NCI-H2227 treated with DMSO at 0.1 percent for 48 hours (cell line): ENCODE measurements at regions not wholly inside any gene's neighbourhood (a gene's known extent, or its start where the extent isn't known, plus 50 kb on each side); places are given as distances from the start of the nearest gene placed in this dataset.
"Not testable (repeated sequence)": the region's sequence is repeated elsewhere in the genome, so short reads cannot be mapped to it uniquely, and the experiment has no call there.

Experiments
- DNase-seq: peaks from one replicate; lab custom pipeline; 2025; lab: John Stamatoyannopoulos, UW

DNA sequence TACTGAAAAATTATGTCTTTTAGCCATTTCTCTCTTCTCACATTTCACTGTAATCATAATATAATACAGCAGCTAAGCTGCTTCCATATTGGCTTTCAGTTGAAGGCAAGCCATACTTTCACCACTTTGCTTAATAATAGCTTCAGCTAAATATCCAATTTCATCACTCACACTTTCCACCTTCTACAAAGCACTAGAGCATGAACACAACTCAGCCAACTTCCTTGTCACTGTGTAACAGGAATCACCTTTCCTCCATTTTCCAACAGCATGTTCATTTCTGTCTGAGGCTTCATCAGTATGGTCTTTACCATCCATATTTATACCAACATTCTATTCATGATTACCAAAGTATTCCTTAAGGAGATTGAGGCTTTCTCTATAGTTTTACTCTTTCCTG, 219.8 kb upstream of the CTSO start:
- DNase-seq, result no peak

DNA sequence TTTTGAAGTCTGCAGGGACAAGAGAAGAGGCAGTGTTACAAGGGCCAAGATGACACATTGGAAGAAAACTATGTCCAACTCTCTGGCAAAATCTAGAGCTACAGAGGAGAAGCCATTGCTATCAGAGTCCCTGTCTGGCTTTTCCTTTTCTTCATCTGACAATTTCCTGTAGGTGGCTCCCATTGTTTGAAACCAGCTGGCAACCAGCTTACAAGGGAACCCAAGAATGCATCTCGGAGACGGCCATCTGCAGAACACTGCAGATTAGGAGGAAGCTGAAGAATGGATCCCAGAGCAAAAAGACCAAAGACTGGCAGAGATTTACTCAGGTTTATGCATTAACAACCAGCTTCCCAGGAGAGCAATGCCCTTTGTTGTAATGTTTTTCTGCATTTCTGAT, 216.2 kb upstream of the CTSO start:
- no peak for DNase-seq

DNA sequence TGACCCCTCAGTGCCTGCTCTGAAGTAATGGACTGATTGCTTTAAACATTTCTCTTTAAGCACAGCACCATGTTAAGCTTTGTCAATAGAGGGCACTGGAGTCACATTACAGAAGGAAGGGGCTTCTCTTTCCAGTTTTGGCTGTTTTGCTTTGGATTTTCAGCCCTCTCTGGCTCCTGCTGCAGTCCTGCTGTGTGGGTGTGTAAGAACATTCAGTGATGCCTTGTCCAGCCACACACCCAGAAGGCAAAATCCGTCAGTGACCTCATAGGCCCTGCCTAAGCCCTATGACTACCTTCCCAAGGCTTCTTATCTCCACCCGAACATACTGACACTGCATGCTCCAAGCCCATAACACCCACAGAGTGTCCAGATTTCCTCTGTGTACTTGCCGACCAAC, 215.3 kb upstream of the CTSO start:
- DNase-seq, result peak; percentile 14

DNA sequence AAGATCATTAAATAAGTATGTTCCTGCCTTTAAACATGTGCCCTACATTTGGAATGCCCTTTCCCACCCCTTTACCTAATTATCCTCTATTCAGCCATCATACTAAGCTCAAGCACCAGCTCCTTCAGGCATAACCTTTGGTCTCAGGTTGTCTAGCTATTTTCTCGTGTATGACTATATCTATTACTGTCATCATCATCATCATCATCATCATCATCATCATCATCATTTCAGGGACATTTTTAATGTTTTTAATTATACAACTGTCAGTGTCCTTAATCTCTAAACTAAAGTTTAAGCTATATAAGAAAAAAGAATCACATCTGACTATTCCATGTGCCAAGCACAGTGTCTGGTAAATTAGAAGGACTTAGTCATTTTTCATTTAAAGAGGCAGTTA, 214.6 kb upstream of the CTSO start:
- DNase-seq, result no peak

DNA sequence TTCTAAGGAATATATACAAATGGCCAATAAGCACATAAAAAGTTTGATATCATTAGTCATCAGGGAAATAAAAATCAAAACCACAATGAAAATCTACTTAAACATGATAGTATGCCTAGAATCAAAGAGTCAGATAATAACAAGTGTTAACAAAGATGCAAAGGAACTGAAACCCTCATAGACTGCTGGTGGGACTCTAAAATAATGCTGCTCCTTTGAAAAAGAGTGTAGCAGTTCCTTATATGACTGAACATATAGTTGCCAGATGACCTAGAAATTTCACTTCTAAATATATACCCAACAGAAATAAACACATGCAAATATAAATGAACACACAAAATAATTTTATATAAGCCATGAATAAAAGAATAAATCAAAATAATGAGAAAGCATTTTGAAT, 205.1 kb upstream of the CTSO start:
- no peak for DNase-seq

DNA sequence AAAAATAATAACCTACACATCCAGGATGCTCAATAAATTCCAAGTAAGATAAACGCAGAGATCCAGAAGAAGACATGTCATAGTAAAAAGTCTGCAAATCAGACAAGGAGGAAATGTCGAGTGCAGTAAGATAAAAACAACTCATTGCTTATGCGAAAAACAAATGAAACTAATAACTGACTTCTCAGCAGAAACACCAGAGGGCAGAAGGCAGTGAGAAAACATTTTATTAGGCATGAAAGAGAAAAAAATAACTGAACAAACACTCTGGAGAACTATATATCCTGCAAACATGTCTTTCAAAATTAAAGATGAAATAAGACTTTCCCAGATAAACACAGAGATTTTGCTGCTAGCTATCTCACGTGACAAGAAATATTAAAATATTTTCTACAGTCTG, 201.3 kb upstream of the CTSO start:
- DNase-seq, result no peak

DNA sequence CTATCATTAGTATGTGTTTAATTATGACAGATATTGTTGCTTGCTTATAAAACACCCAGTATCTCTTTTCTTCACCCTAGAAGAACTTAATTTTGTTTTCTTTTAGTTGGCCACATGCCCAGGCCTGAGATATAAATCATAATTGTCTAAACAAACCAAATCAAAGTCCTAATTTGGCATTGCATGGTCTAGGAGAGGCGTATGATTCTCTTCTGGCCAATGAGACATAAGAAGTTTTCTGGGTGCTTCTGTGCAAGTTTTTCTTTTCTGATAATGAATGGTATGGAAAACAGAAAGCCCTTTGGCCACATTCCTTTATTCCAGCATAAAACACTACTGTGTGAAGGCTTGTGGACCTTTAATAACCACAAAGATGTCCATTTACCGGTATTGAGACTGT, 192.9 kb upstream of the CTSO start:
- peak; percentile 3 for DNase-seq

DNA sequence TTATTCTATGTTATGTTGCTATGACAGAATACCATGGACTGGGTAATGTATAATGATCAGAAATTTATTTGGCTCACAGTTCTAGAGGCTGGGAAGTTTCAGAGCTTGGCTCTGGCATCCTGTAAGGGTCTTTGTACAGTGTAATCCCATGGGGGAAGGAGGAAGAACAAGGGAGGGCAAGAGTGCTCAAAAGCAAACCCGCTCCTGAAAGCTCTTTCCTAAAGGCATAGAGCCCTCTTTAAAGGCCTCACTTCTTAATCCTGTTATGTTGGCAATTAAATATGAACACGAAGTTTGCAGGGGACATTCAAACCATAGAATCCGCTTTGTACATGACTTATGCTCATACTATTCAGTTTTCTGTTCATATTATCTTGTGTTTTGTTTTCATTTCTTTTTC, 191.3 kb upstream of the CTSO start:
- DNase-seq, result no peak

DNA sequence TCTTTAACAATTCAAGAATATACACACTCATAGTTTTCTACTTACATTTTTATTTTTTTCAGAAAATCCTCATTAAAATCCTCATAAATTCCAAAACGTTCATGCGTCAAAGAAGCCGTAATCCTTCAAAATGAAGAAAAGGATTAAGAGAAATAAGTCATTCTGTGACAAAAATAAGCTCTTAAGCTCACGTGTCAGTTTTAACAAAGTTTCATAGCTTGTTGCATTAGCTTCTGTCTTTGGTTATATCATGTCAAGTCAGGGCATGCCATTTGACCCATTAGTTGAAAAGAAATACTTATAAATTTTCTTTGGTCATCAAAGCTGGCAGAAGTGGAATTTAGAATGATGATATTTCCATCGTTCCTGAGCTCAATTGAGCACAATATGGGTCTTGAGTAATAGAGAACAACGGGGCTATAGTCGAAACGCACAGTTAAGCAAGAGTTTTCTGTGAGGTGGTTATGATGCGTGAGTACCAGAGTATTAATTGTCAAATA, 185.2 kb upstream of the CTSO start:
- DNase-seq, result no peak

DNA sequence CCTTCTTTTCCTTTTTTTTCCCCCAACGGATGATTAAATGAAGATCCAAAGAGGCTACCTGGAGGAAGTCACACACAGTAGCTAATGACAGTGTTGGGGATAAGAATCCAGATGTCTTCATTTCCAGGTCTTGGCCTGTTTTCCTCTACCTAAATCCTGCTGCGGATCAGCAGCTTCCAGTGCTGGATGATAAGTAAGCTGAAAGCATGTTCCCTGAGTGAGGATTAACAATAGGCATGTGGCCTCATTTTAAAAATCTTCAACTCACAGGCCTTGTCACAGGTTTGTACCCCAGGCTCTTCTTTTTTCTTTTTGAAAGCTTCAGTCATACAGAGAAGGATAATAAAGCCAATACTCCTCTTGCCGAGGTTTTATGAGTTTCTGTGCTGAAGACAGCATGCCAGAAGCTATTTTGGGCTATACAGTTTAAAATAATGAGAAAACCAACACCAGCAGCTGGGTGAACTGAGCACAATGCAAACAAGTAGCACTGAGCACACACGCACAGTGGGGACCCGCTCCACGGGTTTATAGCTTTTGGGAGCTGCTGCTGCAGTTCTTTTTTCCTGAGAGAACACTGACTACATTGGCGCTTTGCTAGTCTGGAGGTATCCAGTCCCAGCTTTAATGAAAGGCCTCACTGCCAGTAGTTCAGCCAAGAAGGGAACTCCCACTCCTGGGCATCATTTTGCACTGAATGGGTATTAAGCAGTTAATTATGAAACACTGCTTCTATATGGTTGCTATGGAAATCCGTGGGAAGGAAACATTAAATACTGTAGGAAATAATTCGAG, 184.2 kb upstream of the CTSO start:
- peak; percentile 45 for DNase-seq

DNA sequence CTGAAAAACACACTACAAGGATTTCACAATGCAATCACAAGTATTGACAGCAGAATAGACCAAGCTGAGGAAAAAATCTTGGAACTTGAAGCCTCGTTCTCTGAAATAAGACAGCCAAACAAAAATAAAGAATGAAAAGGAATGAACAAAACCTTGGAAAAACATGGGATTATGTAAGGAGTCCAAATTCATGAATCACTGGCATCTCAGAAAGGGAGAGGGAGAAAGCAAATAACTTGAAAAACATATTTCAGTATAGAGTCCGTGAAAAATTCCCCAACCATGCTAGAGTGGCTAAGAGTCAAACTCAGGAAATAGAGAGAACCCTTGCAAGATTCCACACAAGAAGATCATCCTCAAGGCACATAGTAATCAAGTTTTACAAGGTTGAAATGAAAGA, 178.5 kb upstream of the CTSO start:
- DNase-seq, result no peak

DNA sequence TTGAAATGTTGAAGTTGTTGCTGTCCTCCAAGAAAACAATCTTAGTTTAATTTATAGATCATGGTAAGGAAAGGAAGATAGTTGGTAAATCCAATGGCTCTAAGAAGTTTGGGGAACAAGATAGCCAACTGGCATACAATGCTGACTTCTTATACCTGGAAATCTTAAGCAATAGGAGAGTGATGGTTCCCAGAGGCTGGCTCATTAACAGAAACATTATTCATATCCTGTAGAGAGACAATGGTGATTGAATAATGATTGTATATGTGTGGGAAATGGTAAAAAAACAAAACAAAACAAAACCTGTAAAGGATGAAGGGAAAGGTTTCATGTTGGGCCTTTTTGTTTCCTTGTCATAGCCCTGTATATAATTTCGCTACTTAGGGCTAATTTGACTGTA, 174.9 kb upstream of the CTSO start:
- no peak for DNase-seq

DNA sequence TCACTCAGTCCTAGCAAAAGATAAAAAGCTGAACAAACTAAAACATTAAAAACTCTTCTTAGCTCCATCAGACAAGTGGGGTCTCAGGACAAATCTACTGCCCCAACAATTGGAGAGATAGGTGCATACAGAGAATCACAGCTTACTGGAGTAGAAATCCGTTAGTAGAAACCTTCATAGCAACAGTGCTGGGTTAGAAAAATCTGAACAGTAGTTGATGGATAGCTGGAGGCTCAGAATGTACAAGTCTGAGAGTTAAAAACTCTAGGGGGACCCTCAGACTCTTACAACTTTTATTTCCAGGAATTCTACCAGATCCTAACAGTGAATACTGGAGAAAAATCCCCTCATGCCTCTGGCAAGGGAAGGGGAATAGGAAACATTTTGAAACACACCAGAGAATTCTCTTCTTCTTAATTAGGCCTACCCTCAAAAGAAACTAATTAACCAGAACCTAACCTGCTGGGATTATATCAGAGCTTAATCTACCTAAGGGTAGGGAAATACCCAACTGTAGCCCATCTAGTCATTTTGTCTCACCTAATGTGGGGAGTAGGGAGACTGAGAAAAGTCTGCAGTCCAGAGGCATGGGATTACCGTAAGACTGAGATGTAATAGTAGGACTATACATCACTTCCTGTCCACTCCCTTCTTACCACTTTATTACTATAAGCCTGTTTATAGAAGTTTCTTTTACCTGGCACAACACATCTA, 165.0 kb upstream of the CTSO start:
- DNase-seq, result no peak

DNA sequence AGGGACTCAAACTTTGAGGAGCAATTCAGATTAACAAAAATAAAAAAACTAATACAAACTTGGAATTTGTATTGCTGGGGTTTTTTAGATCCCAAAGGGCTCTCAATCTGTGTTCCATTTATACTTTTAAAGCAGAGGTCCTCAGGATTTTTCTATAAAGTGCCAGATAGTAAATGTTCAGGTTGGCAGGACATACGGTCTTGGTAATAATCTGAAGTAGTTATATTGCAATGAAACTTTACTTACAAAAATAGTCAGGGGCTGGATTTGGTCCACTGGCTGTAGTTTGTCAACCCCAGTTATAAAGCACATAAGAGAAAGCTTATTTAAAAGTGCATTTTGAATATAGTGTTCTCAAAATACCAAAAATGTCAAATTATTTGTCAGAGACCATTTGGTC, 164.1 kb upstream of the CTSO start:
- no peak for DNase-seq

DNA sequence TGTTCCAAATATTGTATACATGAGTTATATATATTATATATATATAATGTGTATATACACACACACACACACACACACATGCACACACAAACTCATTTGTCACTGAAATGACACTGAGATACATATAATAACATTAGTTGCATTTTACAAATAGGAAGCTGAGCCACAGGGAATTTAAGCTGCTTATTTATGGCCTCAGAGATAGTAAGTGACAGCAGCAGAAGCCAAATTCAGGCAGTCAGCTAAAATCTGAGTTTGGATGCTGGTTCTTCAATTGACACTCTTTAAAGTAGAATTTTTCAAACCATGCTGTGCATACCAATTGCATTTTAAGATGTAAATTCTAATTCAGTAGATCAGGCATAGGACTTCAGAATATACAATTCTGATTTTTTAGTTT, 163.3 kb upstream of the CTSO start:
- no peak for DNase-seq

DNA sequence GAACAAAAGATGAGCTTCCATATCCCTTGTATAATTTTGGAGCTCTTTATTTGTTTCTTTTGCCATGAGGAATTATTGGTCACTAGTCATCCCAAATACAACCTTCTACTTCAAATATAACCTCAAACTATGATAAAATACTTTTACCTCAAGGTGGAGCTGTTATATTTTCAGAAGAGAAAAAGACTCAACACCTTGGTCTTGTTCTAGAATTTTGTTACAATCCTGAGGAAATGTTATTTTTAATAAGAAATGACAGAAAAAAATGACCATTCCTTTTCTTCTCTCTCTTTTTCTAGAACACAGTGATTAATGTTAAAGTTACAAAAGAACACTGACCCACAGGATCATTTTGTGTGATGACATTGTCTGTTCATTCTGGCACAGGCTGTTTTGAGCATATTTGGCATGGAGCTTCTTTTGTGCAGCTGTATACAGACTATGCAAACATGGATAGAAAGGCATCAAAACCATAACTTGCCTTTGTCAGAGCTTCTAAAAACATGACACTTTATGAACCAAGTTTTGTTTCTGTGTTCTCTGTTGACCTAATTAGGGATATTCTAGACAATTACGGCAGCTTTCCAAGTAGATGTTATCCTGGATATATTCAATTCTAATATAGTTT, 159.6 kb upstream of the CTSO start:
- DNase-seq, result no peak

DNA sequence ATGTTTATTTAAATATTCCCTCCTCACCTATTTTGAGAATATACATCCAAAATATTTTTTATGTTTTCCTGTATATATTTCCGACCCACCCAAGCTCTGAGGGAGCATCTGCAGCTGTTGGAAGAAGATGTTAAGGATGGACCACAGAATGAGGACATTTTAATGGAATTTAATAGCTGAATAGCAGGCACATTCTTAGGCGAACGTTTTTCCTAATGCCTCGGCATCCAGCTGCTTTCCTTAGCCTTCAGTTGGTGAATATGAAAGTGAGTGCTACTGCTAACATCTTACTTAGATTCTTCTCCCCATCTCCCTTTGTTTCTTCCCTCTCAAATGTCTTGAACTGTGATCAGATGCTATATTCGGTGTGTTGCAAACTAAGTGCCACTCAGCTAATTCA, 158.0 kb upstream of the CTSO start:
- DNase-seq, result no peak

DNA sequence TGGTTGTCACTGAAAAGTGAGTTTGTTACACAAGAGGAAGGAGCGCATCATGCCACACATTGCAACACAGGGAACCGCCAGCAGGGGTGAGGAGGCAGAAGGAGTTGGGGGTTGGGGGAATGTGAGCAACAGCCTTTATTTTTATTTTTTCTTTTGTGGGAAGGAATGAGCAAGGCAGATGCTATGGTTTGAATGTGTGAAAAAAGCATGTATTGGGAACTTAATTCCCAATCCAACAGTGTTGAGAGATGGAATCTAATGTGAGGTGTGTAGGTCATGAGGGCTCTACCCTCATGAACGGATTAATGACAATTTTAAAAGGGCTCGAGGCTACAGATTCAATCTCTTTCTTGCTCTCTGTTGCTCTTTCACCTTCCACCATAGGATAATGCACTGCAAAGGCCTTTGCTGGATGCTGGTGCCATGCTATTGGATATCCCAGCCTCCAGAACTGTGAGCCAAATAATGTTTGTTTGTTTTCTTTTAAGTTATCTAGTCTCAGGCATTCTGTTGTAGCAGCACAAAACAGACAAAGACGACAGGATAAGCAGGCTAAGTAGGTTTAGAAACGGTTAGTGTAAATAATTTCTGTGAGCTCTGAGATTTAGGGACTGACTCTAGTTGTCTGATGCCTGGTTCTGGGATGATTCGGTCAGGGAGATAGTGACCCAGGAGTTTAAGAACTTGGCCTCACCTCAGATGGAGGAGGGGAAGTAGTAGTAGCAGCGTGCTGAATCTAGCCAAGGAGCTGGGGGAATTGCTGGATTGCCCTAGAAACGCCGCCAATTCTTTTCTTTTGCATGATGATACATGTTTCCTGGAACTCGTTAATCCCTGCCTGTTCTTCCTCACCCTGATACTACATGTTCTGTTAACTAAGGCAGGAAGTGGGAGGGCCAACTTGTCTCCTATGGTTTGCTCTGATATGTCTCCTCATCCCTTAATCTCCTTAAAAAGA, 156.6 kb upstream of the CTSO start:
- no peak for DNase-seq

DNA sequence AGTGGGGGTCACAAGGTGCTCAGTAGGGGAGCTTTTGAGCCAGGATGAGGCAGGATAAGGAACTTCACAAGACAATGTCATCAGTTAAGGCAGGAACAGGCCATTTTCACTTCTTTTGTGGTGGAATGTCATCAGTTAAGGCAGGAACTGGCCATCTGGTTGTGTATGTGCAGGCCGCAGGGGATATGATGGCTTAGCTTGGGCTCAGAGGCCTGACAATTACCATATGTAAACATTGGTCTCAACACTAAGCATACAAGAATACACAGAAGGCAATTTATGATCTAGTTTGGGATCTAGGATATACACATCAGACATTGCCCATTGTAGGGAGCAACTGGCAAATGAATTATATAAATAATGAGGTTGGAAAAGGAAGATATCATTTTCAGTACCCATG, 155.4 kb upstream of the CTSO start:
- DNase-seq, result not testable (repeated sequence)

DNA sequence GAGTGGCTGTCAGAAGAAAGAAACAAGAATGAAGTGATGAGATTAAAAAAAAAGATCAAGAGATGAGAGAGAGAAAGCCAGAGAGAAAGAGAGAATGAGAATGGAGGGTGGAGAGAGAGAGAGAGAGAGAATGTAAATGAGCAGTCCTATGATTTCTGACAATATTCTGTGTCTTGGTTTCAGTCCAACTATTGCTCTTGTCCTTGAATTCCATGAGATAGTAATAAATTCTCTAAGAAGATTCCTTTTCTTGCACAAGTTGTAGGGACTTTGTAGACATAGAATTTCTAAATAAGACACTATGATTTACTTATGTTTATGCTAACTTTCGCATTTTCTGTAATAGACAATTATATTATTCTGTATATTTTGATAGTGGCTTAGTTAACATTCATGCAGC, 149.6 kb upstream of the CTSO start:
- no peak for DNase-seq

DNA sequence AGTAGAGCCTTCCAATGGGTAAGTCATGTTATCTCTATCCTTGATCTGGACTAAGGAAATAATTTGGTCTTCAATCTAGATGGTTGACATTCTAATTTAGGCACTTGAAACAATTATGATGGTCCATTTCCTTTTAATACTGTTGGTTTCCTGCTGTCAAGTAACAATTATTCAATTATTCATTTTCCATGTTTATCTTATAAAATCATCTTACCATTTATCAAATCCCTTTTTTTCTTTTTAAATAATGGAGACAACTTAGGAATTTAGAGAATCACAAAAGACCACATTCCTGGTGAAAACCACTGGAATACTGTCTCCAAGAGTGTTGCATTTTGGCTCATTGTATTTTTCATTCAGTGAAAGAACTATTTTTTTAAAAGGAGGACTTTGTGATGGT, 148.7 kb upstream of the CTSO start:
- DNase-seq, result no peak

DNA sequence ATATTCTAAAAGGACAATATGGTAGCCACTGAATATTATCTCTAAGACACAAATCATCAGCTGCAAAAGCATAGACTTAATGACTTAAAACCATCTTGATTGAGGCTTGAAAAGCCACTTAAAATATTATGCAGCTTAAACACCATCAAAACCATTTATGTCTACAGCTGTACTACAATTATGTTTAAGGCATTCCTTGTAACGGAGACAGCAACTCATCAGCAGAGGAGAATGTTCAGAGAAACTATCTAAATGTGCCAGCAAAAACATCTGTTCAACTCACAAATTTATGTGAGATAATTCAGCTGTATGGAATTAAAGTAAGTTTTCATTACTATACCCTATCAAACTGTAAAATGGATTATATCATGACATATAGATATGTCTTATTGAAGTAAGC, 147.9 kb upstream of the CTSO start:
- no peak for DNase-seq
